ENCODE measurements at regions not wholly inside any gene's neighbourhood (a gene's known extent, or its start where the extent isn't known, plus 50 kb on each side); places are given as distances from the start of the nearest gene placed in this dataset.

- DNase-seq (ENCODE audit: low spot score) = no peak
- TF ChIP-seq CTCF (IDR thresholded peaks at IDR 0.05) = no peak
- no peak for ATAC-seq (ENCODE audit: low FRiP score)
These were observed 168.4 kb downstream of the NDUFA10 start for GRCh38 chr2:239856620-239857285.

- ATAC-seq (ENCODE audit: low FRiP score) = no peak
- no peak for TF ChIP-seq CTCF (IDR thresholded peaks at IDR 0.05)
- no peak for DNase-seq (ENCODE audit: low spot score)
These were observed 169.1 kb downstream of the NDUFA10 start for GRCh38 chr2:239855863-239856587.

DNA sequence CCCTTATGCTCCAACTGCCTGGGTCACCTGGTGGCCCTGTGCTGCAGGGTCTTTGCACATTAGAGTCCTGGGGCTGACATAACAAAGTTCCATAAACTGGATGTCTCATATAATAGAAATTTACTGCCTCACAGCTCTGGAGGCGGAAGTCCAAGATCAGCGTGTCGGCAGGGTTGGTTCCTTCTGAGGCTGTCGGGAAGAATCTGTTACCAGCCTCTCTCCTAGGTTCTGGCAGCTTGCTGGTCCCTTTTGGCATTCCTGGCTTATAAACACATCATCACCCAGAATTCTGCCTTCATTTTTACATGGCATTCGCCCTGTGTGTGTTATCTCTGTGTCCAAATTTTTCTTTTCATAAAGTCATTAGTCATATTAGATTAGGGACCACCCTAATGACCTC, 170.5 kb downstream of the NDUFA10 start:
- no peak for DNase-seq (ENCODE audit: low spot score)

DNA sequence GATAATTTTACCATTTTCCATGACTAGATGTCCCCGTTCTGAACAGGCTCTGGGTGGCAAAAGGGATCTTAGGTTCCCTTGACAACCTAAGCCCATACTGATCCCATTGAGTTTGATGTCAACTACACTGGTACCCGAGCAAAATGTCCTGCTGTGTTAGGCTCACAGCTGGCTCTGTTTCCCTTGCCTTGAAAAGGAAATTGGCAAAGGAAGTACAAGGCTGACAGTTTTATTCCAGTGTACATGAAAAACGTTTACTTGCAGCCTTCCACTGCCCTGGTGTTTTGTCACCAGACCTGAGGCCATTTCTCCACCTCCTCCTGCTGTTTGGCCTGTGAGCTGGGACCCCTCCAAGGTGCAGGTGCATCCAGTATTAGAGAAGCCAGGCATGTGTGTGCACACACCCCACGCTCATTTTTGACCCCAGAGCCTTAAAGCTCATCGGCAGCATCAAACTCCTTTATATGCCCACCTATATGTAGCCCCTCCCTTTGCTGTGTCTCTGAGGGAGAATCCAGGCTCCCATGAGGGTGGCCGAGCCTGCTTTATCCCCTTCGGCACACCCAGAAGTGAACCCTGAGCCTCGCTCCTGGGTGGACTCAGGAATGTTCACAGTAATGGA, 171.3 kb downstream of the NDUFA10 start:
- DNase-seq (ENCODE audit: low spot score) (no peak), ATAC-seq (ENCODE audit: low FRiP score) (no peak)
- no peak for TF ChIP-seq CTCF (IDR thresholded peaks at IDR 0.05)

More for the DNA sequence above, 170.5 kb downstream of the NDUFA10 start:
- TF ChIP-seq CTCF (IDR thresholded peaks at IDR 0.05) = no peak
- ATAC-seq (ENCODE audit: low FRiP score) = no peak

DNA sequence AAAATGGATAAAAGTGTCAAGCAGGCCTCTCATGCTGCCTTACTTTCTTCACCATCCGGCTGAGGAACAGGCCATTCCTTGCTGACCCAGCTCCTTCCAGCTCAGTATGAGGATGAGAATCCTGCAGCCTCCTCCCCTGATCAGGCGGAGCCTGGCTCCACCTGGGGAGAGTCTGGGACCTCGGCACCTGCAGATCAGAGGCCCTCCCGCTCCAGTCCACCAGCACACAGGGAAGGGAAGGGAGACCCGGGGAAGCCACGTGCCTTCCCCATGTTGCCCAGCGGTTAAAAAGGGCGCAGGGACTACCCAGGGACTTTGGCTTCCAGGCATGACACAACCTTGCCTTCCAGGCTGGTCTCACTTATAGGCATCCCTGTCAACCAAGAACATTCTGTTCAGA, 172.0 kb downstream of the NDUFA10 start:
- DNase-seq (ENCODE audit: low spot score) (no peak), ATAC-seq (ENCODE audit: low FRiP score) (no peak)
- TF ChIP-seq CTCF (IDR thresholded peaks at IDR 0.05) = no peak

GRCh38 chr2:239852272-239852671, 172.9 kb downstream of the NDUFA10 start:
- no peak for DNase-seq (ENCODE audit: low spot score)
- TF ChIP-seq CTCF (IDR thresholded peaks at IDR 0.05) = no peak
- no peak for ATAC-seq (ENCODE audit: low FRiP score)

All from omental fat pad (tissue), 3 donors.